ENCODE measurements at regions not wholly inside any gene's neighbourhood (a gene's known extent, or its start where the extent isn't known, plus 50 kb on each side); places are given as distances from the start of the nearest gene placed in this dataset.
"Not testable (repeated sequence)": the region's sequence is repeated elsewhere in the genome, so short reads cannot be mapped to it uniquely, and the experiment has no call there.

DNA sequence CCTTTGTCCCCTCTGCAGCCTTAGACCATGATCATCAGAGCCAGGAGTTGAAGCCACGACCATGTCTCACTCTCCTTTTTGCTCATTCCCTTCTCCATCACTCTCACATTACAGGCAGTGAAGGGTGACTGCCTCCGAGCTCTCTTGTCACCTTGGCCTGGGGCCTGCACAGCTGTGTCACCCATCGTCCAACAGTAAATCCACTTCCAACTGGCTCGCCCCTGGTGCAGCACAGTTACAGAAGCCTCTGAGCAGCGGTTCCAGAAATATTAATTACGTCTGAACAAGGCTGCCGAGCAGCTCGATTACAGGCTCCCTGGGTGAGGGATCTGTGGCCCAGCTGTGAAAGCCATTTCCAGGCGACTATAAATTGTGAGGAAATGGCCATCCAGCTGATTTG is 528.2 kb downstream of the NR2F2 start:
- FAIRE-seq: no peak

- no peak for FAIRE-seq
Measured at GRCh38 chr15:96860741-96861140, 530.2 kb downstream of the NR2F2 start.

DNA sequence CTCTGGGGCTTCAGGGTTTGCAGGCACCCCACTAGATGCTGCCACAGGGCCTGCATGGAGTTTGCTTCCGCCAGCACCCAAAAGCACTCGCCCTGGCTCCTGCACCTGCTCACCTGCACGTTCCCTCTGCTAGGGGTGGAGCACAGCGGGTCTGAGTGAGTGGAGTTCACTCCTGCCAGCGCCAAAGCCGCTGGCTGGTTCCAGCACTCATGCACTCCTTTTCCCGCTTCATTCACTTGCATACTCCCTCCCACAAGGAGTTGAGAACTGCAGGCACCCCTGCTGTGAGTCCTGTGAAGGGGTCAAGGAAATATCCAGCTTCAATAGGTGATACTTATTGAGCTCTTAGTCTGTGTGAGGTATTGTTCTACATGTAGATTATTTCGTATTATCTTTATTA is 537.5 kb downstream of the NR2F2 start:
- no peak for FAIRE-seq

DNA sequence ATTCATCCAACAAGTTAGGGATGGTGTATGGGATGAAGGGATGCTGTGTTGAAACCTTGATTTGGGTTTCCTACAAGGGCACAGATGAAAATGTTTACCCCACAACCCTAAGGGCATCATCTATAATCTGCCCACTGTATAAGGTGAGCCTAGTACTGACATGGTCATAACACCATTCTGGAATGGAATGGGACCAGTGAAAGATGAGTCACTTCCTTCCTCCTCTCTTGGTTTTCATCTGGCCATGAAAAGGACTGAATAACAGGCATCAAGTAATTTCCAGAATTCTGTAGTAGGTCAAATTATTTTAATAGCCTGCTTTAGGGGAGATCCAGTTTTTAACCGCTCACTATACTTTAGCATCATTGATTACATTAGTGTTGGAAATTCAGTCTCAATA is 538.6 kb downstream of the NR2F2 start:
- no peak for FAIRE-seq

- no peak for FAIRE-seq
Measured at GRCh38 chr15:96869790-96870189, 539.3 kb downstream of the NR2F2 start.

- no peak for FAIRE-seq
Measured at GRCh38 chr15:96870580-96870979, 540.1 kb downstream of the NR2F2 start.

GRCh38 chr15:96877442-96877841 is 546.9 kb downstream of the NR2F2 start:
- FAIRE-seq: not testable (repeated sequence)

DNA sequence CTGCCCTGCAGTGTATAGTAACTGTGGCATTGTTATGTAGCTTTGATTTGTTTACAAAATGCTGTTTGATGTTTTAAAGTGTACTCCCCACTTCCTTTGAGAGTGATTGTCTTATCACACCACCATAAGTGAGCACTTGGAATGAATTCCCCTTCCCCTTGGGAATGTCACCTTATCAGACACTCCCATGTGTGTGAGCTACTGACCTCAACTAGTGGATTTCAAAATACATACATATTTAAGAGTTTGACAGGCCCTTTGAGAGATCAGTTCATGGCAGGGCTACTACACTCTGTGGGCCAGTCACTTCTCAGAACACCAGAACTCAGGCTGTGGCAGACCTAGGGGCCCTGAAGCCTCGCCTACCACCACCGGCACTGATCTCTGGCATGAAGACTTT is 547.6 kb downstream of the NR2F2 start:
- FAIRE-seq: no peak

- FAIRE-seq: no peak
Measured at GRCh38 chr15:96882121-96882772, 551.7 kb downstream of the NR2F2 start.

GRCh38 chr15:96887730-96888129 is 557.2 kb downstream of the NR2F2 start:
- FAIRE-seq: no peak

DNA sequence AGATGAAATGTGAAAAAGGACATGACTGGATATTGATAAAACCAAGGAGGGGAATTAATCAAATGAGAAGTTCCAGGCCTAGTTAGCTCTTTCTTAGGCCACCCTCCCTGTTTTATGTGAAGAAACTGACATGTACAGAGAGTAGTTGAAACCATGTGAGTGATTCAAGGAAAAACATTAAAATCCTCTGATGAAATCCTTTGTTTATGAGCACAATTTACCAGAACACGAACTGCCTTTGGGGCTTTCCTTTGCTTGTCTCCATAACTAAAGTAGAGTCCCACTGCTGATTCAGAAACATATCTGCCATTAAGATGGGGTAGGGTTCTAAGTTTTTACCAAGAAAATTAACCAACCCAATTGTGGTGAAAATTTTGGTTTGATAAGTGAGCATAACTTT is 558.3 kb downstream of the NR2F2 start:
- no peak for FAIRE-seq

DNA sequence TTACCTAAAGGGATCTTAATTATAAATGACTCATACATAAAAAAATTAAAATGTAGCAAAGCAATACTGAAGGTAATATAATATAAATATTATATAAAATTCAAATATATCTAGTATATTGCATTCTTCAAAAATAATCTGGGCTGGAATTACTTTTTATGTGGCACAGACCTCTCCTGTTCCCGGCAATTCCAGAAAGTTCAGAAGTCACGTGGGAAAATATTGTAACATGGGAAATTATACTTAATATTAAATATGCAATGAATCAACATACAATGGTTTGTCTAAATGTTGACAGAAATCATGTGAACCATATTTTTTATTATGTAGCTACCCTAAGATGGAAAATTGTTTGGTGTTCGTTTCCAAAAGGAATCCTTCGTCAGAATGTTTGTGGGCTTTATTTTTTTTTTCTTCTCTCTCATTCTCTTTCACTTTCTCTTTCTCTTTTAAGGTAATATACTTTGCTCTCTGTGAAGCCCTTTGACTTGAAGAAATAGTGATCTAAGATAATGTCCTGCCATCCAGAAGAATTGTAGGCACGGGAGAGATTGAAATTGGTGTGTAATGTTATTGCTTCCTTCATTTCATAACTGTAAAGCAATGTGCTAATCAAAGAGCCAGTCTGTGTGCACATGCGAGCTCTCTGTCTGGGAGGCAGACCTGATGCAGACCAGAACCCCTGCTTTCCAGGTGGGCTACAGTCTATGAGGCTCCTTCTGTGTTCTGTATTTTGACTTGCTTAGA is 559.4 kb downstream of the NR2F2 start:
- no peak for FAIRE-seq

DNA sequence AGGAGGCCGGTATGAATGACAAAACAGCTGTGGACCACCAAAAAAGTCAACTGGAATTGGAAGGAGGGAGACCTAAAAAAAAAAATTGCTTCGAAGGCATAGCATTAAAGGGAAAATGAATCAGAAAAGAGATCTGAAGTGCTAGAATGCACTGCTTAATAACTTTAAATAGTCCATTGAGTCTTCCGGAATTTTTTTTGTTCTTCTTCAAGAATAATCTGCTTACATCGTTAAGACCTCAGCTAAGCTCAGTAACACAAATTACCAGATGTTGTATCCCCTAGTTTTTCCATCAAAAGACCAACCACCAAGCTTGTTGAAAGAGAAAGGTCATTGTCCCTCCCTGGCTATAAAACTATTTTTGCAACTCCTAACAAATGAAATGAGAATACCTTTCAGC is 560.5 kb downstream of the NR2F2 start:
- no peak for FAIRE-seq

- FAIRE-seq: no peak
Measured at GRCh38 chr15:96893159-96893906, 562.8 kb downstream of the NR2F2 start.

DNA sequence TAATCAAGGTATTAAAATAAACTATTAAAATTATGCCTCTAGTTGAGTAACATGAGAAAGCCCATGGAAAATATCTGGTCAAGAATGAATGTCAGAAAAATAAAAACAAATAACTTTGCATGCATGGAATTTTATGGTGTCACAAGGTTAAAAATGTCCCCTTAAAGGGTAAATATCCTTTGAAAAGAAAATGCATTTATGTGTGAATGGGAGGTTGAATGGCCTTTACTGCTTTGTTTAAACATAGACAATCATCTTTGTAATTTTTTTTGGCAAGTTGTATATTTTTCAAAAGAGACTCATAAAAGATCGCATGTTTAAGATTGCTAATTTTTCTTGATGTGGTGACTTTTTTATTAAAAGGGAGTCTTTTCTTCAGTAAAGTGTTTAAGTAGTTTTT is 564.2 kb downstream of the NR2F2 start:
- no peak for FAIRE-seq

DNA sequence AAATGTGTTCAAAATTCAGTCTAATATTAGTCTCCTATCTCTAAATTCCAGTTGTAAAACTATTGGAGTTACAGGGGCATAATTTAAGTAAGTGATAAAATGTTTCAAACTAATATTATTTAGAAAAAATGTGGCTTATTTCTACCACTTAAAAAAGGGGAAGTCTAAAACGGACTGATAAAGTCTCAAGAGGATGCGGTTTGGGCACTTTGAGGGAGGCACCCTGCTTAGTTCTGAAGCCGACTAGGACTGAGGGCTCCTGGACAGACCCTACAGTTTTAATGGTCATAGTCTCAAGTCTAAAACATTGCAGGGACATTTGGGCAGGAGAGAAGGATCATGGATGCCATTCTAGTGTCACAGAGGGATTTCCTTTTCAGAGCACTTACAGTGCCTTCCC is 566.3 kb downstream of the NR2F2 start:
- no peak for FAIRE-seq

GRCh38 chr15:96914081-96914480 is 583.6 kb downstream of the NR2F2 start:
- FAIRE-seq: no peak

GRCh38 chr15:96916750-96917149 is 586.2 kb downstream of the NR2F2 start:
- no peak for FAIRE-seq

DNA sequence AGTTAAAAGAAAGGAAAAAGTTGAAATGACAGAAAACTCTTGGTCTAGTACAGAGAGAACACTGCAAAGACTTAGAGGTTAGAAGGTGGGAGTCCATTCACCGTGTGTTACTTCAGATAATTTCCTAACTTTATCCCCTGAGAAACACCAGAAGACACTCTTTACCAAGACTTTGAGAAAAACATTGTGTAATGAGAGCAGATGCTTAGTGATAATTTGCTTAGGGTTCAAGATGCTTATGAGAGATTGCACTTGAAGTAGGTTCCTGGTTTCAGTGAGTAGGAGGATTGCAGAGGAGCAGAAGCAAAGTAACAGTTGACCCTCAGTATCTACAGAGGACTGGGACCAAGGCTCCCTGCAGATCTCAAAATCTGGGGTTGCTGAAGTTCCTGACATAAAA is 594.1 kb downstream of the NR2F2 start:
- FAIRE-seq: no peak

GRCh38 chr15:96947296-96948229 is 617.1 kb downstream of the NR2F2 start:
- FAIRE-seq: no peak

- no peak for FAIRE-seq
Measured at GRCh38 chr15:96948981-96949380, 618.5 kb downstream of the NR2F2 start.

GRCh38 chr15:96958721-96959120 is 628.2 kb downstream of the NR2F2 start:
- FAIRE-seq: no peak

GRCh38 chr15:96959501-96959900 is 629.0 kb downstream of the NR2F2 start:
- no peak for FAIRE-seq

Measured in islet of Langerhans (tissue), 1 donor.